Activated T-cell treated with anti-CD3 and anti-CD28 coated beads, Interleukin-2, amount 50 U/mL, for 4 hours (primary cell): ENCODE measurements at regions not wholly inside any gene's neighbourhood (a gene's known extent, or its start where the extent isn't known, plus 50 kb on each side); places are given as distances from the start of the nearest gene placed in this dataset.

ENCODE experiments used
- ATAC-seq, 2 donors: fragments of 200-7000 bp; cut with Tn5 transposase; one replicate each; pipeline ENCODE4 v1.10.0; 2021
- DNase-seq: peaks from one replicate; pipeline ENCODE4 v3.0.0-alpha.2; 2020
- H3K27me3 Mint-ChIP-seq: one replicate; pipeline ENCODE4 v1.8.0; 2021; ENCODE audit warnings: low read depth, mixed read lengths
- H3K36me3 Mint-ChIP-seq: one replicate; pipeline ENCODE4 v1.8.0; 2022; ENCODE audit warnings: mixed read lengths; ENCODE audit not compliant: insufficient read depth
- H3K4me1 Mint-ChIP-seq: one replicate; pipeline ENCODE4 v1.8.0; 2021; ENCODE audit warnings: low read depth, mixed read lengths
- H3K4me3 Mint-ChIP-seq: one replicate; pipeline ENCODE4 v1.8.0; 2021; ENCODE audit warnings: mild to moderate bottlenecking, moderate library complexity, mixed read lengths
- H3K9me3 Mint-ChIP-seq: one replicate; pipeline ENCODE4 v1.8.0; 2021; ENCODE audit warnings: mixed read lengths

- ATAC-seq (no peak), DNase-seq (no peak)
- Mint-ChIP-seq H3K36me3 (no peaks in the 10 kb centered on the region), H3K4me1 (peaks cover 61% of the 10 kb centered on the region), H3K4me3 (no peak overlapping the region), H3K9me3 (peaks cover 5% of the 10 kb centered on the region), H3K27me3 (no peaks in the 10 kb centered on the region)
These were observed 526.7 kb downstream of the FUT8 start for GRCh38 chr14:65939184-65939583.

GRCh38 chr14:65940056-65940735 is 527.7 kb downstream of the FUT8 start:
- H3K9me3 Mint-ChIP-seq = peaks cover 5% of the 10 kb centered on the region
- H3K4me1 Mint-ChIP-seq = peaks cover 65% of the 10 kb centered on the region
- no peak overlapping the region for H3K4me3 Mint-ChIP-seq
- peak; percentile 48 to 51 for ATAC-seq
- DNase-seq = no peak
- no peaks in the 10 kb centered on the region for H3K36me3 Mint-ChIP-seq
- no peaks in the 10 kb centered on the region for H3K27me3 Mint-ChIP-seq

- H3K27me3 Mint-ChIP-seq = no peaks in the 10 kb centered on the region
- no peak for ATAC-seq
- H3K36me3 Mint-ChIP-seq = no peaks in the 10 kb centered on the region
- no peak overlapping the region for H3K4me3 Mint-ChIP-seq
- H3K4me1 Mint-ChIP-seq = peaks cover 65% of the 10 kb centered on the region
- DNase-seq = no peak
- H3K9me3 Mint-ChIP-seq = peaks cover 5% of the 10 kb centered on the region
These were observed 528.6 kb downstream of the FUT8 start for GRCh38 chr14:65941091-65941490.

GRCh38 chr14:65943150-65943549 is 530.6 kb downstream of the FUT8 start:
- Mint-ChIP-seq H3K9me3 (no peaks in the 10 kb centered on the region), H3K27me3 (no peaks in the 10 kb centered on the region), H3K4me1 (peaks cover 49% of the 10 kb centered on the region), H3K4me3 (no peak overlapping the region), H3K36me3 (no peaks in the 10 kb centered on the region)
- ATAC-seq (no peak), DNase-seq (no peak)

- Mint-ChIP-seq H3K4me3 (no peak overlapping the region), H3K9me3 (no peaks in the 10 kb centered on the region), H3K36me3 (no peaks in the 10 kb centered on the region), H3K27me3 (peaks cover 2% of the 10 kb centered on the region), H3K4me1 (peaks cover 46% of the 10 kb centered on the region)
- DNase-seq = no peak
- ATAC-seq = no peak
These were observed 531.4 kb downstream of the FUT8 start for GRCh38 chr14:65943916-65944410.

- no peaks in the 10 kb centered on the region for H3K36me3 Mint-ChIP-seq
- H3K27me3 Mint-ChIP-seq = peaks cover 2% of the 10 kb centered on the region
- ATAC-seq = no peak
- H3K9me3 Mint-ChIP-seq = no peaks in the 10 kb centered on the region
- no peak for DNase-seq
- peaks cover 47% of the 10 kb centered on the region for H3K4me1 Mint-ChIP-seq
- no peak overlapping the region for H3K4me3 Mint-ChIP-seq
These were observed 532.8 kb downstream of the FUT8 start for GRCh38 chr14:65945327-65945726.

GRCh38 chr14:65946494-65946893 is 534.0 kb downstream of the FUT8 start:
- no peak for DNase-seq
- H3K9me3 Mint-ChIP-seq = no peaks in the 10 kb centered on the region
- no peak overlapping the region for H3K4me3 Mint-ChIP-seq
- H3K27me3 Mint-ChIP-seq = peaks cover 2% of the 10 kb centered on the region
- no peak for ATAC-seq
- peaks cover 47% of the 10 kb centered on the region for H3K4me1 Mint-ChIP-seq
- no peaks in the 10 kb centered on the region for H3K36me3 Mint-ChIP-seq

- no peak for DNase-seq
- Mint-ChIP-seq H3K27me3 (peaks cover 2% of the 10 kb centered on the region), H3K4me3 (no peak overlapping the region), H3K9me3 (no peaks in the 10 kb centered on the region), H3K4me1 (peaks cover 39% of the 10 kb centered on the region), H3K36me3 (no peaks in the 10 kb centered on the region)
- no peak for ATAC-seq
These were observed 535.8 kb downstream of the FUT8 start for GRCh38 chr14:65948302-65948701.

GRCh38 chr14:65949711-65950516 is 536.3 kb upstream of the CCDC196 start:
- Mint-ChIP-seq H3K9me3 (no peaks in the 10 kb centered on the region), H3K36me3 (no peaks in the 10 kb centered on the region), H3K4me1 (peaks cover 28% of the 10 kb centered on the region), H3K4me3 (no peak overlapping the region), H3K27me3 (peaks cover 2% of the 10 kb centered on the region)
- ATAC-seq (peak; percentile 90 to 92), DNase-seq (no peak)

- DNase-seq (no peak), ATAC-seq (no peak)
- H3K9me3 Mint-ChIP-seq = no peaks in the 10 kb centered on the region
- no peaks in the 10 kb centered on the region for H3K27me3 Mint-ChIP-seq
- no peak overlapping the region for H3K4me3 Mint-ChIP-seq
- no peaks in the 10 kb centered on the region for H3K36me3 Mint-ChIP-seq
- H3K4me1 Mint-ChIP-seq = peaks cover 24% of the 10 kb centered on the region
These were observed 531.2 kb upstream of the CCDC196 start for GRCh38 chr14:65954942-65955341.

- ATAC-seq = no peak
These were observed 528.5 kb upstream of the CCDC196 start for GRCh38 chr14:65957631-65958205.

GRCh38 chr14:65958664-65959562 is 527.3 kb upstream of the CCDC196 start:
- no peak overlapping the region for H3K4me3 Mint-ChIP-seq
- H3K9me3 Mint-ChIP-seq = no peaks in the 10 kb centered on the region
- no peaks in the 10 kb centered on the region for H3K36me3 Mint-ChIP-seq
- ATAC-seq (peak; percentile 32 to 39), DNase-seq (no peak)
- H3K4me1 Mint-ChIP-seq = peaks cover 21% of the 10 kb centered on the region
- no peaks in the 10 kb centered on the region for H3K27me3 Mint-ChIP-seq

More at GRCh38 chr14:65957631-65958205, 528.5 kb upstream of the CCDC196 start:
- Mint-ChIP-seq H3K36me3 (no peaks in the 10 kb centered on the region), H3K4me3 (no peak overlapping the region), H3K4me1 (peaks cover 21% of the 10 kb centered on the region), H3K27me3 (no peaks in the 10 kb centered on the region), H3K9me3 (no peaks in the 10 kb centered on the region)
- DNase-seq = no peak

- ATAC-seq = no peak
- Mint-ChIP-seq H3K4me1 (peaks cover 21% of the 10 kb centered on the region), H3K27me3 (no peaks in the 10 kb centered on the region), H3K4me3 (no peak overlapping the region), H3K9me3 (no peaks in the 10 kb centered on the region), H3K36me3 (no peaks in the 10 kb centered on the region)
- DNase-seq = no peak
These were observed 526.6 kb upstream of the CCDC196 start for GRCh38 chr14:65959563-65960024.

GRCh38 chr14:65961004-65961403 is 525.2 kb upstream of the CCDC196 start:
- no peaks in the 10 kb centered on the region for H3K9me3 Mint-ChIP-seq

More at GRCh38 chr14:65961004-65961403, 525.2 kb upstream of the CCDC196 start:
- Mint-ChIP-seq H3K36me3 (no peaks in the 10 kb centered on the region), H3K4me3 (no peak overlapping the region), H3K4me1 (peaks cover 21% of the 10 kb centered on the region), H3K27me3 (no peaks in the 10 kb centered on the region)
- peak; percentile 66 for DNase-seq
- ATAC-seq = peak; percentile 89 to 92
